Esophagus muscularis mucosa (tissue), 3 donors: ENCODE measurements at regions not wholly inside any gene's neighbourhood (a gene's known extent, or its start where the extent isn't known, plus 50 kb on each side); places are given as distances from the start of the nearest gene placed in this dataset.

Source experiments
- CTCF ChIP-seq, 3 experiments: fragments of 200-600 bp in 2 of 3; fragments of 450-650 bp in 1 of 3; sonication (generic) in 2 of 3; IDR thresholded peaks; one replicate each; pipeline ENCODE4 v1.5.1; 2017 to 2019; ENCODE audit warnings: antibody characterized with exemption in 3 of 3, mild to moderate bottlenecking in 2 of 3, moderate library complexity in 1 of 3
- POLR2A ChIP-seq: fragments of 450-650 bp; IDR thresholded peaks from one replicate; pipeline ENCODE4 v1.6.1; 2017; ENCODE audit warnings: antibody characterized with exemption, moderate library complexity, mild to moderate bottlenecking, low read depth

DNA sequence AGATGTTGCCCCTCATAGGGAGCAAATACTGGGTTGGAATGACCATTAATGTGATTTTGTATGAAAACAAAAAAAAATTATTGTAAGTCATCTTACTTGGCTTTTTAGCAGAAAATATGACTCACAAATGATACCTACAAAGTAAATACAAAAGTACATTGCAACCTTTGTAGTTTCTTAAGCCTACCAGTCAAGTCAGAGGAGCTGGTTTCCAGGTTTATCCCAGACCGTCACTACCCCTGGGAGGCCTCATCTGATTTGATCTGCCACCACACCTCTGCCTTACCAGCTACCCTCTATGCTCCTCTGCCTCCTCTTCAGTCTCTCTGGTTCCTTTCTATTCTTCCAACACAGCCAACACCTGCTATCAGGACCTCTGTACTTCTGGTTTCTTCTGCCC lies 349.9 kb upstream of the CCNH start:
- TF ChIP-seq CTCF (IDR thresholded peaks at IDR 0.05) (no peak), POLR2A (no peak)
